GM18508 (cell line): ENCODE measurements at regions not wholly inside any gene's neighbourhood (a gene's known extent, or its start where the extent isn't known, plus 50 kb on each side); places are given as distances from the start of the nearest gene placed in this dataset.
"Not testable (repeated sequence)": the region's sequence is repeated elsewhere in the genome, so short reads cannot be mapped to it uniquely, and the experiment has no call there.

ENCODE experiments used
- ATAC-seq: cut with Tn5 transposase; IDR thresholded peaks from one replicate; pipeline ENCODE4 v1.9.1; 2021; ENCODE audit warnings: moderate number of reproducible peaks; ENCODE audit not compliant: insufficient read depth, unreplicated experiment

DNA sequence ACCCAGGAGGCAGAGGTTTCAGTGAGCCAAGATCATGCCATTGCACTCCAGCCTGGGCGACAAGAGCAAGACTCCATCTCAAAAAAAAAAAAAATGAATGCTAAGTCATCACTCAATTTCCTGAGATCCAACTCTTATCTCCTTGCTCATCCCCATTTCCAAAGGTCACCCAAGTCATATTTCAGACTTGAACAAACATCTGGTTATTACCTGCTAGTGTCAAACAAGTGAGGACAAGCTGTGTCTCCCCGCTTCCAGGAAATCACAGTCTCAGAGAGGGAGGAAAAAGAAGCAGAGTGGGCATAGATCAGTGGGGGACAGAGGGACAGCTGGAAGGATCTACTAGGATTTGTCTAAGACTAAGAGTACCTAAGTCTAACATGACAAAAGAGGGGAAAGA is 147.5 kb upstream of the FUNDC1 start:
- ATAC-seq: no peak

DNA sequence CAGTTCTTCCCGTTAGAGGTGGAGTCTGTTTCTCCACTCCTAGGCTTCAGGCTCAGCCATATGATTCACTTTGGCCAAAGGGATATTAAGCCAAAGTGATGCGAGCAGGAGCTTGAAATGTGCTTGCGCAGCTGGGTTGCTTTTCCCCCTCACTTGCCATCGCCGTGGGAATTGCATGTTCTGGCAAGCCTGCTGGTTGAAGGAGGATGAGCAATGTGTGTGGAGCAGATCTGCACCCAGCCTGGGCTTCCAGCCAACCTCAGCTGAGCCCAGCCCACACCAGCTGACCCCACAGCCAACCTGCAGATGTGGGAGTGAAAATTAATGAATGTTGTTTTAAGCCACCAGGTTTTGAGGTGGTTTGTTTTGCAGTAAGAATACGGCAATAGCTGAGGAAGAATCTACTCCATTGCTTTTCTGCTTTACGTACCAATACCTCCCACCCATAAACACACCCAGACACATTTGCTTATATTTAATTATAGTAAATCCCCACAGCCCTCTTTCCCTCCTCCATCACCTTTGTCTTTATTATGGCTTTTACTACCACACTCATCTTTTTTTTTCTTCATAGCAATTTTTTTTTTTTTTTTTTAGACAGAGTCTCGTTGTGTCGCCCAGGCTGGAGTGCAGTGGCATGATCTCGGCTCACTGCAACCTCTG is 132.8 kb upstream of the FUNDC1 start:
- no peak for ATAC-seq

DNA sequence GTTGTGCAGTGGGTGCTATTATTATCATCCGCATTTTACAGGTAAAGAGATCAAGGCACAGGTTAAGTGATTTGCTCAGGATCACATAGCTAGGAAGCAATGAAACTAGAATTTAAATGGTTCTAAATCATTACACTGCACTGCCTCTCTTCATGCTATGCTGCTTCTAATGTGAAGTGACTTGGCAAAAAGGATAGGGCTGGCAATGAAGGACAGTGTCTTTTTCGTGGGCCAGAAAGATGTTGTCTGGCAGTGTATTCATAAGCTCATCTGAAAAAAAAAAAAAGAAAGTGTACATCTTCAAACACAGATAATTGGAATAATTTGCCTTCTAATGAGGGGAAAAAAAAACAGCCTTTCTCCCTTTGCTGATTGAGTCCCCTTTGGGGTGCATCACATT is 132.2 kb upstream of the FUNDC1 start:
- ATAC-seq: no peak

DNA sequence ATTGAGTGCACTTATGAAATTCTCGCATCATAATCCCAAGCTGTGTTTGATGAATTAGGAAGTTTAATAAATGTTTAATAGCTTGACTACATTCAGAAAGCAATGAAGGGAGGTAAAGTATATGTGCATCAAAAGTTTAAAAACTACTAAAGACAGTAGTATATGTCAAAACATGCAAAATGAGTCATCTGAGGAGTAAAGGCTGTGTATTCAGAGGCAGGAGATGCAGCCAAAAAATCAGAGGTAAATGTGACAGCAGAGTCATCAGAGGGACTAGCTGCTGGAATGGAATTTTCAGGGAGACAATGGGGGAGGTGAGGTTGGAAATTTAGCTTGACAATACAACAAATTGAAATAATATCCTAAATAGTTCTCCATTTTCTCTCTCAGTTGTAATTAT is 127.0 kb upstream of the FUNDC1 start:
- no peak for ATAC-seq

DNA sequence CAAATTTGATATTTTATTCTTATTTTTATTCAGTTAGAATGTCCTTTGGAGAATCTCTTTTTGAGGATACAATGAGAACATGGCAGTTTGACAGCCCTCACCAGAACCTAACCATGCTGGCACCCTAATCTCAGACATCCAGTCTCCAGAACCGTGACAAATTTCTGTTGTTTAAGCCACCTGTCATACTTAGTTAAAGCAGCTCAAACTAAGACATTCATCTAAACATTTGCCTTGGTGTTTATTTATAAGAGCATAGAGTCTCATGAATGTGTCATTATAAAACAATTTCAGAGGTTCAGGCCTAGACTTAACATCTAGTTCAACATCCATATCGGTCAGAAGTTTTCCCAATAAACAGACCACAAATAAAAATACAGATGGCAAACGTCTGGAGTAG is 125.1 kb upstream of the FUNDC1 start:
- ATAC-seq: no peak

DNA sequence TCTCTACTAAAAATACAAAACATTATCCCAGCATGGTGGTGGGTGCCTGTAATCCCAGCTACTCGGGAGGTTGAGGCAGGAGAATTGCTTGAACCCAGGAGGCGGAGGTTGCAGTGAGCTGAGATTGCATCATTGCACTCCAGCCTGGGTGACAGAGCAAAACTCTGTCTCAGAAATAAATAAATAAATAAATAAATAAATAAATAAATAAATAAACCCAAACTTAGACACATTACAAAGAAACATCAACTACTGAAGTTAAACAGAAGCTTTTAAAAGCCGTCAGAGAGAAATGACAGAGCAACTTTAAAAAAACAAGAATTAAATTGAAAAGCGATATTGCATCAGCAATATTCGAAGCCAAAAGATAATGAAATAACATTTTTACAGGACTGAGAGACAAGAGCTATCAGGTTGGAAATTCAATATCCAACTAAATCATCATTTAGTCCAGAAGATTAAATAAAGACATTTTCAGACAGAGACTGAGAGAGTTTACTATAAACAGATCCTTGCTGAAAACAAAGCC is 115.1 kb upstream of the FUNDC1 start:
- not testable (repeated sequence) for ATAC-seq

DNA sequence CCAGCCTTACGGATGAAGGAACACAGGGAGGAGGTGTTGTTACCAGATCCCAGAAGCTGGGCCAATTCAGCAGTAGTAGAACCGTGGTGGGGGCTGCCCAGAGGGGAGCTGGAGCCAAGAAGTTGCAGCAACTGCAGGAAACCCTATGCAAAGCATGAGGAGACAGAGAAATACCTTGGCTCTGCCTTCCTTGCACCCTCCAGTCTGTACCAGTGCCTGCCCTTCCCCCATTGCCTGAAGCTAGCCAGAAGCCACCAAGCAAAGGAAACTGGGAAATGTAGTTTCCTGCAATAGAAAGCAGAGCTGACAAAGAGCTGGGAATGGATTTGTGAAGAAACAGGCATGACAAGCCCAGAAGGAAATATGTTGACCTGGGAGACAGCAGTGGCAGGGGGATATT is 108.7 kb upstream of the FUNDC1 start:
- no peak for ATAC-seq

DNA sequence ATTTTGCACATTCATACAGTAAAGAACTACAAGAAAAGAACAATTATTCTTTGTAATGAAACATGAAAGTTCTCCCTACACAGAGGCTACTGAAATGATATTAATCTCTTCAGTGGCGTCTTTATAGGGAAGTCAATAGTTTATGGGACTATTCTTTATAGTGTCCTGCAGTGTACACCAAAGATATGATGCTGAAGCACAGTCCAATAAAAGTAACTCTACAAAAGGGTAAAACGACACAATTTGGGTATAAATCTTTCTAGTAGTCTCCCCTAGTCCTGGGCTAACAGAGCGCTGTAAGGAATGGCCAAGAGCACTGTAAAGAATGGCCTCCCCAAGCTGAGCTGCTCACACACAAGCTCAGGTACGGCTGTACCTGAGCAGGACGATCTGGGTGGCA is 101.1 kb upstream of the FUNDC1 start:
- no peak for ATAC-seq

DNA sequence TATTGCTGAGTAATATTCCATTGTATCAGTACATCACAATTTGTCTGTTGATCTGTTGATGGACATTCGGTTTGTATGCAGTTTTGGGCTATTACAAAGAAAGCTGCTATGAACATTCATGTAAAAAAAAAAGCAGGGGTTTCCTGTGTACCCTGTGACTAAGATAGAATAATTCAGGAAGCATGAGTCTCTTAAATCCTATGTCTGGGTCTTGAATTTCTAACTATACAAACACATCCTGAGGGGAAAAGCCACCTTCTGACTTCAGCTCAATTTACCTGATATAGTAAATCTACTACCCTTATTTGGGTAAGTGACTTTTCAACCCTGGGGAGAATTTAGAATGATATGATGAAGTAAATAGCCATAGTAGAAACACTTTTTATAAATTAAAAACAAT is 94.6 kb upstream of the FUNDC1 start:
- no peak for ATAC-seq

DNA sequence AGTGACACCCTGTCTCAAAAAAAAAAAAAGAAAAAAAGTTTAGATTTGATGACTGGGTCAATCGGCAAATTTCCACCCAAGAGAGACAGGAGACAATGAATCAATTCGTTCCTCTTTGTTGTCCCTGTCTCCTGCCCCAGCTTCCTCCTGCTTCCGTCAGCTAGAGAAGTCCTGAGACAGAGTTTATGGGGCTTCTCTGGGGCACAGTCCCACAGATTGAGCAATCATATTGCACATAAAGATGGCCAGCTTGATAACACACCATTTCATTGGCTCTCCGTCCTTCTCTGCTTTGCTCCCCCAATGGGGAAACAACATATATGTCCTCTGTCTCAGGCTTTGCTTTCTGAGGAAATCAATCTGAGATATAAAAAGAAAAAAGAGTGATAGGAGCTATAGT is 78.4 kb upstream of the FUNDC1 start:
- no peak for ATAC-seq

DNA sequence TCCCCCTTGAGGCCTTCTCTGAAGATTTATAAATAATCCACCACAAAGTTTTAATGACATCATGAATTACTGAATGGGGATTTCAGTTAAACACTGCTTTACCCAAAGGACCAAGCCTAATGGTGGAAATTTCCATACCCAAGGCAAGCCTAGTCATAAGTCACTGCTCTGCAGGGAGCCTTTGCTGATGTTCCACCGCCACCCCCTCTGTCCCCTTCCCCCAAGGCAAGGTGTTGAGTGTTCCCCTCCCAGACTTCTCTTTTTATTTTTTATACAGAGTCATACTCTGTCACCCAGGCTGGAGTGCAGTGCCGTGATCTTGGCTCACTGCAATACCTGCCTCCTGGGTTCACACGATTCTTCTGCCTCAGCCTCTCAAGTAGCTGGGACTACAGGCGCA is 76.4 kb upstream of the FUNDC1 start:
- no peak for ATAC-seq

DNA sequence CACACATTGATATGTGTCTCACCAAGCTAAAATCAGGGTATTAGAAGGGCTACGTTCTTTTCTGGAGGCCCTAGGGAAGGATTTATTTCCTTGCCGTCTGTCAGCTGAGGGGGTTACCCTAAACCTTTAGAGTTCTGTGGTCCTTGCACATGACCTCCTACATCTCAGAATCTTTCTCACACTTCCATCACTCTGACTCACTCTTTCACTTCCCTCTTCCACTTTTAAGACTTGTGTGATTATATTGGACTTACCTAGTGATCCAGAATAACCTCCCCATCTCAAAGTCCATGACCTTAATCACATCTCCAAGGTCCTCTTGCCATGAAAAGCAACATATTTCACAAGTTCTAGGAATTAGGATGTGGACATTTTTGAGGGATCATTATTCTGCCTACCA is 53.6 kb upstream of the FUNDC1 start:
- peak; percentile 98 for ATAC-seq
